Amniotic epithelial cell (primary cell): ENCODE measurements at regions not wholly inside any gene's neighbourhood (a gene's known extent, or its start where the extent isn't known, plus 50 kb on each side); places are given as distances from the start of the nearest gene placed in this dataset.

Source experiments
- DNase-seq: peaks from one replicate; pipeline ENCODE4 v3.0.0-alpha.2; 2010; ENCODE audit warnings: low read depth

GRCh38 chr22:48746789-48747425, 1080.8 kb downstream of the BRD1 start:
- DNase-seq, result no peak

DNA sequence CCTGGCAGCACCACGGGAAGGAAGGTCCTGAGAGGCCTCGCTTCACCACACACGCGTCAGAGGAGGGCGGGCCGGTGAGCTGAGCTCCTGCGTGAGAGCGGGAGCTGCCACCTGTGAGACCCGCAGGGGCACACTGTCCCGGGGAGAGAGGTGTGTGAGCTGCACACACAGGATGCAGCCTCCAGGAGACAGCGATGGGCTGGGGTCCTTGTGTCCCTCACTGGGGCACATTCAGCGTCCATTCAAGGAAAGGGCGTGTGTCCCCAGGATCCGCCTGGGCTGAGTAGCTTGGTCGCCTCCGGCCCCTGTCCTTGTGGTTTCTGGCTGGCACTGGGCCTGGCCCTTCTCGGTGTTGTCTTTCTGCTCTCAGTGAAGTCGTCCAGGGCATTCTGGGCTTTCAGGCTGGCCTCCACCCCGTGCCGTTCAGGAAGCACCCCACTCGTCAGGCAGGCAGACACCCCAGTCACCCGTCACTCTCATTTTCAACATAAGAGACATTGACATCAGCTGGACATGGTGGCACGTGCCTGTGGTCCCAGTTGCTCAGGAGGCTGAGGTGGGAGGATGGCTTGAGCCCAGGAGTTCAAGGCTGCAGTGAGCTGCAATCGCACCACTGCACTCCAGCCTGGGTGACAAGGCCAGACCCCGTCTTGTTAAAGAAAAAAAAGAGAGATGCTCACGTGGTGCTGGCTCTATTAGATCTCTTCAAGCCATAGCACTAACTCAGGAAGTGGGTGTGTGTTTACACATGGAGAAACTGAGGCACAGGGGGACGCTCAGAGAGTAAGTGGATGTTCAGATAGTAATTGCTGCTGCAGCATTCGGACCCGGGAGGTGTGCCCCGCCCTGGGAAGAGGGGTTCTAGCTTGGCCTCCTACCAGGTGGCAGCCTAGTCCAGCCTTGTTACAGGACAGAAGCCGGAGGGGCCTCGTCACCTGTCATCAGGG, 1081.6 kb downstream of the BRD1 start:
- DNase-seq, result no peak

DNA sequence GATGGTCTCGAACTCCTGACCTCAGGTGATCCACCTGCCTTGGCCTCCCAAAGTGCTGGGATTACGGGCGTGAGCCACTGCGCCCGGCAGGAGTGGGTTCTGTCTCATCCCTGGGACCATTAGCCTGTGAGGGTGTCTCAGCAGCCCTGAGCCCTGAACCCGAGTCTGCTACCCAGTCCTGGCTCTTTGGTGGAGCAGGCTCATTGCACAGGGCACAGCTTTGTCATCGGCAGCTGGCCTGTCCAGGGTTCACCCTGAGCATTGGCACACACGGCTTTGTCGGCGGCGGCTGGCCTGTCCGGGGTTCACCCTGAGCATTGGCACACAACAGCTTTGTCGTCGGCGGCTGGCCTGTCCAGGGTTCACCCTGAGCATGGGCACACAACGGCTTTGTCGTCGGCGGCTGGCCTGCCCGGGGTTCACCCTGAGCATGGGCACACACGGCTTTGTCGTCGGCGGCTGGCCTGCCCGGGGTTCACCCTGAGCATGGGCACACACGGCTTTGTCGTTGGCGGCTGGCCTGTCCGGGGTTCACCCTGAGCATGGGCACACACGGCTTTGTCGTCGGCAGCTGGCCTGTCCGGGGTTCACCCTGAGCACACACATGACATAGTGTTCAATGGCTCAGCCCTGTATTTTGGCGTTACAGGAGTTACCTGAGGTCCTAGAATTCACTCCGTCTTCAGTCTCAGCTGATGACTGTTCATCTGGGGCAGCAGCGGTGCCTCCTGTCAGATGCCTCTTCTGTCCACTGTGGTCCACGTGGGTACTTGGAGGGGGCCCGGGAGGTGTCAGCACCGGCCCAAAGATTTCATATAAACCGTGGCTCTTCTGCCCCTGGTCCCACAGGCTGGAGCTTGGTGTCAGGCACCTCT, 1082.5 kb downstream of the BRD1 start:
- no peak for DNase-seq

GRCh38 chr22:48744283-48744641, 1083.4 kb downstream of the BRD1 start:
- DNase-seq, result no peak

GRCh38 chr22:48743601-48744282, 1083.9 kb downstream of the BRD1 start:
- no peak for DNase-seq

DNA sequence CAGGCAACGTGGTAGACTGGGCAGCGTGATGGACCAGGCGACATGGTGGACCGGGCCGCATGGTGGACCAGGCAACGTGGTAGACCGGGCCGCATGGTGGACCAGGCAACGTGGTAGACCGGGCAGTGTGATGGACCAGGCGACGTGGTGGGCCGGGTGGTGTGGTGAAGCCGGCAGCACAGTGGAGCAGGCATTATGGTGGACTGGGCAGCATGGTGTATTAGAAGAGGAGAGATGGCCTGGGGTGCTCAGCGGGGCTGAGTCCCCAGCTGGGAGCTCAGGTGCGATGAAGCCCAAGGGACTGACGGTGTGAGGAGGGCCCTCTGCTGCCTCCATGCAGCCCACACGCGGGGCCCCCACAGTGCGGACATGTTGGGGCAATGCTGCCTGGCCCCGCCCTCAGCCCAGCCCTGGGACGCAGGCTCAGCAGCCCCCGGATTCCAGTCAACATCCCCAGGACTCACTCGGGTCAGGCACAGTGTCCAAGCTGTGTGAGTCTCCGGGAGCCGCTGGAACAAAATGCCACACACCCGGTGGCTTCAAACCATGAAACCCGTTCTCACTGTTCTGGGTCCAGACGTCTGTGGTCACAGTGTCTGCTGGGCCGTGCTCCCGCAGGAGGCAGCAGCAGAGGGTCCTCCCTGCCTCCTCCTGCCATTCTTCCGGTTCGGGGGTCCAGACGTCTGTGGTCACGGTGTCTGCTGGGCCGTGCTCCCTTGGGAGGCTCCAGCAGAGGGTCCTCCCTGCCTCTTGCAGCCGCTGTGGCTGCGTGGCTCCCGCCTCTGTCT, 1084.9 kb downstream of the BRD1 start:
- DNase-seq, result no peak

GRCh38 chr22:48742191-48742555, 1085.5 kb downstream of the BRD1 start:
- DNase-seq, result no peak

DNA sequence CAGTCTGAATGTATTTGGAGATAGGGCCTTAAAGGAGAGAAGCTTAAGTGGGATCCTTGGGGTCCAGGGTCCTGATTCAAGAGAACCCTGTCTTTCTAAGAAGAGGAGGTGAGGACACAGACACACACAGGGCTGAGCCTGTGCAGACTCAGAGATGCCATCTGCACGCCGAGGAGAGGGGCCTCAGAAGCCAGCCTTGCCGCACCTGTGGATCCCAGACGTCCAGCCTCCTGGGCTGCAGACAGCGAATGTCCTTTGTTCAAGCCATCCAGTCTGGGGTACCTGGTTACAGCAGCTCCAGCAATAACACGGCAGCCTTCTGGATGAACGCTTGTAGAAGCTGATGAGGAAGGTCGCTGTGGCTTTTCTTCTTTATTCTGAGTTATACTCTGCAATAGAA, 1086.1 kb downstream of the BRD1 start:
- DNase-seq, result no peak

- DNase-seq, result no peak
Observed at GRCh38 chr22:48740731-48741405, 1086.8 kb downstream of the BRD1 start.

GRCh38 chr22:48740086-48740730, 1087.5 kb downstream of the BRD1 start:
- DNase-seq, result no peak

DNA sequence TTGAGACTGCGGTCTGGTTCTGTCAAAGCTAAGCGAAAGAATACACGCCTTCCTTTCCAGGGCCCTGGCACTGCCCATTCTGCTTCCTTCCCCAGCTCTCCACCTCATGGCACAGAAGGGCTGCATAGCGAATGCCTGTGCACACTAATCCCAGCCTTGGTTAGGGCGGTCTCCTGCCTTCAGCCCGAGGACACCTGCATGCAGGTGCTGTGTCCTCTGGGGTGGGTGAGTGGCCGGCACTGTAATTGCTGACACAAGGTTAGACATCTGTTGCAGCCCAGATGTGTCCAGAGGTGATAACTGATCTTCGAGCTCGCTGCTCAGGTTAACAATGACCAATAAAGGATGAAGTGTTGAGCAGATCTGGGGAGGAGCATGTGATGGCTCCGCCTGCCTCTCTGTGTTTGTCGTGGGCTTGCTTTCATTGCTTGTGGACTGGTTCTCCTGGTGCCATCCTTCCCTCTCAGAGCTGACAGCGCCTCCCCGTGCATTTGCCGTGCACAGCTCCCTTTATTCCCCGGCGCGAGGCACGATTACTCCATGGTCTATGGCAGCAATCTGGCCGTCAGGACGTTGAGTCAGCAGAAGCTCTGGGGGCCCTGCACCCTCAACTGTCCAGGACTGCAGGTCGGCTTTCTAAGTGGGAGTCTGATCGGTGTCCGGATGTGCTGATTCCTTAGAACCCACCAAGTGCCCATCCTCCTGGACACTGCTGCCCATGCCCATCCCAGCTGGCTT, 1088.2 kb downstream of the BRD1 start:
- DNase-seq, result no peak

DNA sequence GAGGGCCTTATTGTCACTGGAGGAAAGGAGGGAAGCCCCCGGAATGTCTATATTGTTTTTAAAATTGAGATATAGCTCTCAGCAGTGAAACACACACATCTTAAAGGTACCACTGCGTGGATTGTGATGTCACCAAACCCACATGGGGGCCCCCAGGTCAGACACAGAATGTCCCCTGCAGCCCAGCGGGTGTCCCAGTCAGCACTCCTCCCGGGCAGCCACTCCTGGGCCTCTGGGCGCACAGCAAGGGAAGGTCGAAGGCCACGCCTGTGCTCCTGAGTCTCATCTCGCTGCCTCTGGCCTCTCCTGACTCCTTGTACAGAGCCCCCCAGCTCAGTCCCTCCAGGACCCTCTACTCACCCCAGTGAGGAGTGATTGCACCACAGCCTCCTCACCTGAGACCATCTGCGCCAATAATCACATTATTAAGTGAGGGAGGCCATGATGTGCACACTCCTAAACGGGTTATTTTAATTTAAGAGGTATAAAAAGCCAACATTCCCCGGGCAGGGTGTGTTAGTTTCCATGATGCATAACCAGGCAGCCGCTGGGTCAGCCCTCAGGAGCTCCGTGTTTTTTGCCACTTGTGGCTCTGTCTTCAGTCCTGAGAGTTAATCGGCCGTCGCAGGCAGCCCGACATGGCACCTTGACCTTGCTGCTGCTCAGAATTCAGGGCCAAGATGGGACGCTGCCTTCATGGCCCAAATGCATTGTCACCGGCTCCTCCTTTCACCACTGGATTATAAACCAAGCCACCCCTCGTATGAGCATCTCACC, 1089.3 kb downstream of the BRD1 start:
- DNase-seq, result no peak

DNA sequence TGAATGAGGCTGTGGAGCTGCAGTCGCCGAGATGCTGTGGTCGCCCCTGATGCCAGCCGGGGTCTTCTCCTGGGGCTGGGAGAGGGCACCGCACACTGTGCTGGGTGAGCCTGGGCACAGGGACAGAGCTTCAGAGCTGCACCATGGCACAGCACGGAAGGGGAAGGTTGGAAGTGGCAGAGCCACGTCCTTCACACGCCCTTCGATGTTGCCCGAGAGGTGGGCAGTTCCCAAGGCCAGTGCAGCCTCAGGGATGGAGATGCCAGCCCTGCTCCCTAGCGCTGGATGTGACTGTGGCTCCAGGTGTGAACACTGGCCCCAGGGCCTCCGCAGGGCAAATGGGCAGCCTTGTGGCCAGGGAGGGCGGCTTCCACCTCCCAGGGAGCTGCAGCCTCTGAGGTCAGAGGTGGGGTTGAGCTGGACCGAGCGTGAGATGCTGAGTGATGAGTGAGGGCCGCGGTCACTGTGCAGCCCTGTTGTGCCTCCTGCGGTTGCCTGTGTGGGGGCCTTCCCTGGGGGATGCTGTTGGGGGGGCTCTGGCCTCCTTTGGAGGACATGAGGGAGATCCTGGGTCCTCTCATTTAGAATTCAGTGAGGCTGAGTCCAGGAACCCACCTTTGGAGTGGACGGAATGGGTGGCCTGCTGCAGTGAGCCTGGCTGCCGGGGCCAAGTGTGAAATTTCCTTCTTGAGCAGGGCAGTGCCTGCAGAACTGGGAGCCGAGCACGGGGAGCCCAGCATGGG, 1090.0 kb downstream of the BRD1 start:
- no peak for DNase-seq

DNA sequence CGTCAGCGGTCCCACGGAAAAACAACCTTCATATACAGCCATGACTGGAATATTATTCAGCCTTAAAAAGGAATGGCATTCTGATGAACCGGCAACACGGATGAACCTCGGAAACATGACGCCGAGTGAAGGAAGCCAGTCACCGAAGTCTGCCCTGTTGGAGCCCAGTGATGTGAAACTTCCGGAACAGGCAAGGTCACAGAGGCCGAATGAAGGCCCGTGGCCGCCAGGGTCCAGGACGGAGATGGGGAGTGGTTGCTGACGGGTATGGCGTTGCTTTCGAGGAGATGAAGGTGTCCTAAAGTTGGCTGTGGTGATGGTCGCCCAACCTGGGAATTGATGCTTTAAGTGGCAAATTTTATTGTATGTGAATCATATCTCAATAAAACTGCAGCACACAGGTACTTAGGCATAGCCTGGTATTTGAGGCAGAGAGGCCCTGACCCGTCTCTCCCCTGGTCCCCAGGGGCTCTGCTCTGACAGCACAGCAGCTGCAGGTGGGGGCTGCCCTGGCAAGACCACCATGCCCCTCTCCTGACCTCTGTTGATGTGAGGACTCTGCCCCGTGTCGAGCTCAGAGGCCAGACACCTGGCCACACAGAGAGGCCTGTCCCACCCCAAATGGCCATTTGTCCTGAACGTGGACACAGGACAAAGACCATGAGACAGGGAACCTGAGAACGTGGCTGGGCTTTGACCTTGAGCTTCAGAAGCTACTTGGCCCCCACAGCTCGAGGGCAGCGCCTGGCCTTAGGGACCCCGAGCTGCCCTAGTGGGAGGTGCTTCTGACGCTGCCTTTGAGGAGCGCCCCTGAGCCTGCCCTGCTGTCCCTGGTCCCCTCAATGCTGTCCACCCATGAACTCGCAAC, 1090.8 kb downstream of the BRD1 start:
- DNase-seq, result no peak

DNA sequence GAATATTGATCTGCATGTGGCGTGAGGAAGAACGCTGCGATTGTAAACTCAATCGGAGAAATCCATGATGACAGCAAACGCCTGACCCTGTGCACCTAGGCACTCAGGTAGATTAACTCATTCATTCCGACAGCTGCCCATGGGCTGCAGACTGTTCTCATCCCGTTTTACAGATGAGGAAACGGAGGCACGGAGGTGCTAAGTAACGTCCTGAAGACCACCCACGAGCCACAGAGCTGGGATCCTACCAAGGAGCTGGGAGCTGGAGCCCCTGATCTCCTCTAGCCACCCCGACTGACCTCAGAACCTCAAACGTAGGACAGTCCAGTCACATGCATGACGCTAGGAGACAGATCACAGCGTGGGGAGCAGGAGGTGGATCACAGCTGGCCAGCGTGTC, 1092.7 kb downstream of the BRD1 start:
- no peak for DNase-seq

GRCh38 chr22:48734359-48734758, 1093.3 kb downstream of the BRD1 start:
- DNase-seq, result no peak
